ENCODE measurements at regions not wholly inside any gene's neighbourhood (a gene's known extent, or its start where the extent isn't known, plus 50 kb on each side); places are given as distances from the start of the nearest gene placed in this dataset.

- Histone ChIP-seq H3F3A (ENCODE audit: low read length, unreplicated experiment) (no peaks in the 10 kb centered on the region), H3K79me2 (ENCODE audit: low read length) (no peaks in the 10 kb centered on the region), H3K4me1 (ENCODE audit: insufficient read depth, low read length) (no peaks in the 10 kb centered on the region), H3K4me3 (ENCODE audit: low read length) (no peak overlapping the region), H3K9me3 (ENCODE audit: low read length) (0 out of 2 replicates have a peak, but pooled peaks cover 8% of the 10 kb centered on the region), H3K9me2 (replicated peaks; ENCODE audit: low read length) (no peaks in the 10 kb centered on the region), H3K4me2 (ENCODE audit: low read length) (no peak overlapping the region), H4K20me1 (ENCODE audit: low read length) (no peaks in the 10 kb centered on the region), H3K27ac (ENCODE audit: low read length) (no peak overlapping the region), H2AFZ (ENCODE audit: low read length) (no peak overlapping the region), H3K36me3 (ENCODE audit: low read depth, low read length) (no peaks in the 10 kb centered on the region), H3K27me3 (ENCODE audit: low read length) (no peaks in the 10 kb centered on the region), H3K9ac (ENCODE audit: low read length) (no peak overlapping the region)
- no peak for TF ChIP-seq EZH2 (IDR thresholded peaks at IDR 0.05; ENCODE audit: low read length, unreplicated experiment)
- TF ChIP-seq CTCF (conservative IDR thresholded peaks at IDR 0.05; ENCODE audit: low read depth, low read length), result no peak
- no peak for TF ChIP-seq EZH2phosphoT487 (IDR thresholded peaks at IDR 0.05; ENCODE audit: borderline replicate concordance, low read length)
- BruUV-seq (replicated peaks), result no TSS peak
- ChIA-PET CTCF (no interaction called here), POLR2A (ENCODE audit: unreplicated experiment) (no interaction called here)
- no peak for ATAC-seq
- no peak for DNase-seq
- intact Hi-C loops (cut with micrococcal nuclease), result no loop called here
These were observed 360.2 kb upstream of the GRIA1 start for GRCh38 chr5:153130296-153130695.

- H2AFZ ChIP-seq (ENCODE audit: low read length), result no peak overlapping the region
- no peaks in the 10 kb centered on the region for H3K27me3 ChIP-seq (ENCODE audit: low read length)
- BruUV-seq (replicated peaks), result no TSS peak
- peaks cover 4% of the 10 kb centered on the region; the same call in 1 of the 2 replicates for H3K9me3 ChIP-seq (ENCODE audit: low read length)
- no peaks in the 10 kb centered on the region for H3K9me2 ChIP-seq (replicated peaks; ENCODE audit: low read length)
- ATAC-seq, result no peak
- intact Hi-C loops (cut with micrococcal nuclease), result no loop called here
- H3K4me1 ChIP-seq (ENCODE audit: insufficient read depth, low read length), result no peaks in the 10 kb centered on the region
- no peak overlapping the region for H3K27ac ChIP-seq (ENCODE audit: low read length)
- no peak overlapping the region for H3K4me2 ChIP-seq (ENCODE audit: low read length)
- DNase-seq, result peak; percentile 39
- no peaks in the 10 kb centered on the region for H3F3A ChIP-seq (ENCODE audit: low read length, unreplicated experiment)
- no peaks in the 10 kb centered on the region for H4K20me1 ChIP-seq (ENCODE audit: low read length)
- H3K79me2 ChIP-seq (ENCODE audit: low read length), result no peaks in the 10 kb centered on the region
- H3K4me3 ChIP-seq (ENCODE audit: low read length), result no peak overlapping the region
- TF ChIP-seq CTCF (conservative IDR thresholded peaks at IDR 0.05; ENCODE audit: low read depth, low read length) (no peak), EZH2 (IDR thresholded peaks at IDR 0.05; ENCODE audit: low read length, unreplicated experiment) (no peak), EZH2phosphoT487 (IDR thresholded peaks at IDR 0.05; ENCODE audit: borderline replicate concordance, low read length) (no peak)
- H3K9ac ChIP-seq (ENCODE audit: low read length), result no peak overlapping the region
- ChIA-PET POLR2A (ENCODE audit: unreplicated experiment) (no interaction called here), CTCF (no interaction called here)
- no peaks in the 10 kb centered on the region for H3K36me3 ChIP-seq (ENCODE audit: low read depth, low read length)
These were observed 355.1 kb upstream of the GRIA1 start for GRCh38 chr5:153135411-153135810.

GRCh38 chr5:153136910-153137614 is 353.4 kb upstream of the GRIA1 start:
- no peaks in the 10 kb centered on the region for H3K27me3 ChIP-seq (ENCODE audit: low read length)
- H3K9me2 ChIP-seq (replicated peaks; ENCODE audit: low read length), result no peaks in the 10 kb centered on the region
- BruUV-seq (replicated peaks), result no TSS peak
- ChIA-PET CTCF (no interaction called here), POLR2A (ENCODE audit: unreplicated experiment) (no interaction called here)
- no peaks in the 10 kb centered on the region for H3K4me1 ChIP-seq (ENCODE audit: insufficient read depth, low read length)
- H3F3A ChIP-seq (ENCODE audit: low read length, unreplicated experiment), result no peaks in the 10 kb centered on the region
- no peak overlapping the region for H3K27ac ChIP-seq (ENCODE audit: low read length)
- H3K9me3 ChIP-seq (ENCODE audit: low read length), result peaks cover 4% of the 10 kb centered on the region; the same call in 1 of the 2 replicates
- H4K20me1 ChIP-seq (ENCODE audit: low read length), result no peaks in the 10 kb centered on the region
- intact Hi-C loops (cut with micrococcal nuclease), result no loop called here
- no peak for ATAC-seq
- no peak for DNase-seq
- no peak overlapping the region for H3K4me3 ChIP-seq (ENCODE audit: low read length)
- H3K9ac ChIP-seq (ENCODE audit: low read length), result no peak overlapping the region
- no peak overlapping the region for H3K4me2 ChIP-seq (ENCODE audit: low read length)
- no peaks in the 10 kb centered on the region for H3K79me2 ChIP-seq (ENCODE audit: low read length)
- no peak for TF ChIP-seq EZH2phosphoT487 (IDR thresholded peaks at IDR 0.05; ENCODE audit: borderline replicate concordance, low read length)
- no peak for TF ChIP-seq EZH2 (IDR thresholded peaks at IDR 0.05; ENCODE audit: low read length, unreplicated experiment)
- no peak for TF ChIP-seq CTCF (conservative IDR thresholded peaks at IDR 0.05; ENCODE audit: low read depth, low read length)
- H3K36me3 ChIP-seq (ENCODE audit: low read depth, low read length), result no peaks in the 10 kb centered on the region
- no peak overlapping the region for H2AFZ ChIP-seq (ENCODE audit: low read length)
